WTC11 (cell line): ENCODE measurements at regions not wholly inside any gene's neighbourhood (a gene's known extent, or its start where the extent isn't known, plus 50 kb on each side); places are given as distances from the start of the nearest gene placed in this dataset.

Experiments used
- ATAC-seq: fragments of 200-7000 bp; cut with Tn5 transposase; 2 replicates; pipeline ENCODE4 v1.10.0; 2021; ENCODE audit warnings: mild to moderate bottlenecking, moderate library complexity
- CTCF ChIA-PET: fragments of 300-600 bp; sonication (Branson Sonifier 250); formaldehyde crosslinking; loops from one replicate; lab custom pipeline; 2021; ENCODE audit warnings: antibody characterized with exemption; lab: Charles Lee
- POLR2A ChIA-PET: fragments of 350-600 bp; sonication (Branson Sonifier 250); formaldehyde crosslinking; loops from one replicate; lab custom pipeline; 2021; ENCODE audit warnings: antibody characterized with exemption; lab: Charles Lee
- DNase-seq: peaks from one replicate; pipeline ENCODE4 v3.0.0; 2021; ENCODE audit warnings: low spot score
- H3K27ac Mint-ChIP-seq: 2 replicates; pipeline ENCODE4 v1.8.0; 2021; ENCODE audit warnings: mixed read lengths
- H3K27me3 Mint-ChIP-seq: 2 replicates; pipeline ENCODE4 v1.8.0; 2021; ENCODE audit warnings: low read depth, mild to moderate bottlenecking, moderate library complexity, mixed read lengths
- H3K36me3 Mint-ChIP-seq: 2 replicates; pipeline ENCODE4 v1.8.0; 2021; ENCODE audit warnings: mixed read lengths
- H3K4me1 Mint-ChIP-seq: 2 replicates; pipeline ENCODE4 v1.8.0; 2022; ENCODE audit warnings: mixed read lengths
- H3K4me3 Mint-ChIP-seq: 2 replicates; pipeline ENCODE4 v1.8.0; 2021; ENCODE audit warnings: mild to moderate bottlenecking, moderate library complexity, mixed read lengths
- H3K9me3 Mint-ChIP-seq: 2 replicates; pipeline ENCODE4 v1.8.0; 2021; ENCODE audit warnings: mixed read lengths
- ATF1 ChIP-seq: sonication (generic); formaldehyde crosslinking; IDR thresholded peaks from 2 replicates; pipeline ENCODE4 v1.8.1; 2023; ENCODE audit warnings: mild to moderate bottlenecking, moderate library complexity, missing genetic modification reagents
- ERG ChIP-seq: fragments of 250-450 bp; sonication (Bioruptor Pico); IDR thresholded peaks from 2 replicates; pipeline ENCODE4 v1.8.0; 2021; ENCODE audit warnings: mild to moderate bottlenecking
- GTF2I ChIP-seq: fragments of 250-450 bp; sonication (Bioruptor Pico); conservative IDR thresholded peaks from 2 replicates; pipeline ENCODE4 v1.4.0; 2021; ENCODE audit warnings: mild to moderate bottlenecking
- HMGA2 ChIP-seq: fragments of 250-450 bp; sonication (Bioruptor Pico); IDR thresholded peaks from 2 replicates; pipeline ENCODE4 v1.4.0; 2021; ENCODE audit warnings: mild to moderate bottlenecking, moderate library complexity
- JAZF1 ChIP-seq: fragments of 250-450 bp; sonication (Bioruptor Pico); IDR thresholded peaks from 2 replicates; pipeline ENCODE4 v1.9.0; 2021; ENCODE audit warnings: moderate library complexity, mild to moderate bottlenecking, inconsistent platforms
- JUN ChIP-seq: sonication (generic); formaldehyde crosslinking; IDR thresholded peaks from 2 replicates; pipeline ENCODE4 v1.8.0; 2023; ENCODE audit warnings: mild to moderate bottlenecking, missing genetic modification reagents
- KAT7 ChIP-seq: sonication (generic); formaldehyde crosslinking; IDR thresholded peaks from 2 replicates; pipeline ENCODE4 v1.8.1; 2023; ENCODE audit warnings: missing genetic modification reagents, mild to moderate bottlenecking, borderline replicate concordance
- MLX ChIP-seq: sonication (generic); formaldehyde crosslinking; IDR thresholded peaks from 2 replicates; pipeline ENCODE4 v1.8.1; 2023; ENCODE audit warnings: mild to moderate bottlenecking, missing genetic modification reagents, moderate library complexity
- RELA ChIP-seq: sonication (generic); formaldehyde crosslinking; IDR thresholded peaks from 2 replicates; pipeline ENCODE4 v1.8.1; 2022; ENCODE audit warnings: missing genetic modification reagents, mild to moderate bottlenecking, borderline replicate concordance
- SP1 ChIP-seq: sonication (generic); formaldehyde crosslinking; conservative IDR thresholded peaks from 2 replicates; pipeline ENCODE4 v1.8.1; 2022; ENCODE audit warnings: missing genetic modification reagents
- STAT6 ChIP-seq: sonication (generic); formaldehyde crosslinking; conservative IDR thresholded peaks from 2 replicates; pipeline ENCODE4 v1.8.1; 2023; ENCODE audit warnings: mild to moderate bottlenecking, low read depth, missing genetic modification reagents, moderate library complexity
- TEAD1 ChIP-seq: sonication (generic); formaldehyde crosslinking; IDR thresholded peaks from 2 replicates; pipeline ENCODE4 v1.8.0; 2022; ENCODE audit warnings: mild to moderate bottlenecking, missing genetic modification reagents
- USF1 ChIP-seq: sonication (generic); formaldehyde crosslinking; IDR thresholded peaks from 2 replicates; pipeline ENCODE4 v1.8.0; 2022; ENCODE audit warnings: mild to moderate bottlenecking, missing genetic modification reagents
- ZNF121 ChIP-seq: sonication (generic); formaldehyde crosslinking; IDR thresholded peaks from 2 replicates; pipeline ENCODE4 v1.8.0; 2023; ENCODE audit warnings: missing genetic modification reagents
- ZNF416 ChIP-seq: fragments of 250-450 bp; sonication (Bioruptor Pico); IDR thresholded peaks from 2 replicates; pipeline ENCODE4 v1.9.0; 2021; ENCODE audit warnings: mild to moderate bottlenecking, inconsistent platforms
- ZNF671 ChIP-seq: fragments of 250-450 bp; sonication (Bioruptor Pico); IDR thresholded peaks from 2 replicates; pipeline ENCODE4 v1.8.0; 2021; ENCODE audit warnings: mild to moderate bottlenecking
- TF ChIP-seq, protein P1 (sequence below): sonication (generic); formaldehyde crosslinking; conservative IDR thresholded peaks from 2 replicates; pipeline ENCODE4 v1.8.1; 2022; ENCODE audit warnings: mild to moderate bottlenecking, missing genetic modification reagents
- TF ChIP-seq, protein P2 (sequence below): sonication (generic); formaldehyde crosslinking; IDR thresholded peaks from 2 replicates; pipeline ENCODE4 v1.8.1; 2022; ENCODE audit warnings: mild to moderate bottlenecking, moderate library complexity, missing genetic modification reagents
- TF ChIP-seq, protein P3 (sequence below): sonication (generic); formaldehyde crosslinking; IDR thresholded peaks from 2 replicates; pipeline ENCODE4 v1.8.1; 2023; ENCODE audit warnings: mild to moderate bottlenecking, missing genetic modification reagents, moderate library complexity

DNA sequence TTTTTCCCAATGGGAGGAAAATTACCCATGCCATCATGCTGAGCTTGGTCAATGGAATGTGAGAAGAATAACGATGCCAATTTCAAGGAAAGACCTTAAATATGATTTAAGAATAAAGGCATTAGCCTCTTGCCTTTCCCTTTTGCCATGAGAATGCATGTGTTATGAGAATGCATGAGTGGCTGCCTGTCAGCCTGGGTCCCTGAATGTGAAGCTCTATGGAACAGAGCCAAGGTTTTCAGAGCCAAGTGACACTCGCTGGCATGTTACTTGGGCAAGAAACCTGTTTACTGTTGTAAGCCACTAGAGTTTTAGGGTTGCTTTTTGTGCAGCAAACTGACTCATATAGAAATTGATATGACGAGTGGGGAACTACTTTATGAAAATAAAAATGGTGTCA lies 75.7 kb downstream of the JRKL start (continued):
- TF ChIP-seq RELA (CRISPR knock-in tag) = no peak

- Mint-ChIP-seq H3K27ac (no peak overlapping the region), H3K27me3 (peaks cover 2% of the 10 kb centered on the region; the same call in 1 of the 2 replicates), H3K4me3 (no peak overlapping the region), H3K9me3 (no peaks in the 10 kb centered on the region; the same call in 1 of the 2 replicates)
- POLR2A ChIA-PET = interaction anchor here (0.5 kb wide), 1 partner anchor 655 kb away, joined by 3 read pairs; no protein-coding TSS in a partner anchor
- no peak for DNase-seq
- TF ChIP-seq STAT6 (CRISPR knock-in tag) (no peak), ATF1 (CRISPR knock-in tag) (no peak), ZNF671 (CRISPR knock-in tag) (no peak), ERG (CRISPR knock-in tag) (no peak), ZNF121 (CRISPR knock-in tag) (no peak), JUN (CRISPR knock-in tag) (no peak), HMGA2 (no peak), MLX (CRISPR knock-in tag) (no peak)
- TF ChIP-seq, all 79 proteins: peak for 0
- CTCF ChIA-PET = interaction anchor here (1.9 to 4.4 kb wide), 2 partner anchors 56 to 674 kb away, joined by 6 to 102 read pairs; no protein-coding TSS in a partner anchor
- ATAC-seq = no peak
- H3K4me1 Mint-ChIP-seq = peaks cover 26% of the 10 kb centered on the region
- H3K36me3 Mint-ChIP-seq = no peaks in the 10 kb centered on the region
Observed at GRCh38 chr11:96466607-96467006, 76.8 kb downstream of the JRKL start.

- Mint-ChIP-seq H3K4me3 (no peak overlapping the region), H3K27me3 (peaks cover 2% of the 10 kb centered on the region; the same call in 1 of the 2 replicates)
- no peak for DNase-seq
- POLR2A ChIA-PET = no interaction called here
- no peak for TF ChIP-seq JAZF1
- no peak for TF ChIP-seq GTF2I (CRISPR knock-in tag)
- TF ChIP-seq STAT6 (CRISPR knock-in tag) = no peak
- TF ChIP-seq USF1 = no peak
- TF ChIP-seq SP1 (CRISPR knock-in tag) = no peak
- TF ChIP-seq ERG (CRISPR knock-in tag) = no peak
- TF ChIP-seq KAT7 (CRISPR knock-in tag) = no peak
- no peak for TF ChIP-seq ZNF416 (CRISPR knock-in tag)
- no peak for TF ChIP-seq MLX (CRISPR knock-in tag)
- TF ChIP-seq TEAD1 (CRISPR knock-in tag) = no peak
- TF ChIP-seq, protein P1, sequence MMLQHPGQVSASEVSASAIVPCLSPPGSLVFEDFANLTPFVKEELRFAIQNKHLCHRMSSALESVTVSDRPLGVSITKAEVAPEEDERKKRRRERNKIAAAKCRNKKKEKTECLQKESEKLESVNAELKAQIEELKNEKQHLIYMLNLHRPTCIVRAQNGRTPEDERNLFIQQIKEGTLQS (CRISPR knock-in tag) = no peak
- TF ChIP-seq, protein P2, sequence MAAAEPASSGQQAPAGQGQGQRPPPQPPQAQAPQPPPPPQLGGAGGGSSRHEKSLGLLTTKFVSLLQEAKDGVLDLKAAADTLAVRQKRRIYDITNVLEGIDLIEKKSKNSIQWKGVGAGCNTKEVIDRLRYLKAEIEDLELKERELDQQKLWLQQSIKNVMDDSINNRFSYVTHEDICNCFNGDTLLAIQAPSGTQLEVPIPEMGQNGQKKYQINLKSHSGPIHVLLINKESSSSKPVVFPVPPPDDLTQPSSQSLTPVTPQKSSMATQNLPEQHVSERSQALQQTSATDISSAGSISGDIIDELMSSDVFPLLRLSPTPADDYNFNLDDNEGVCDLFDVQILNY (CRISPR knock-in tag) = no peak
- TF ChIP-seq, protein P3, sequence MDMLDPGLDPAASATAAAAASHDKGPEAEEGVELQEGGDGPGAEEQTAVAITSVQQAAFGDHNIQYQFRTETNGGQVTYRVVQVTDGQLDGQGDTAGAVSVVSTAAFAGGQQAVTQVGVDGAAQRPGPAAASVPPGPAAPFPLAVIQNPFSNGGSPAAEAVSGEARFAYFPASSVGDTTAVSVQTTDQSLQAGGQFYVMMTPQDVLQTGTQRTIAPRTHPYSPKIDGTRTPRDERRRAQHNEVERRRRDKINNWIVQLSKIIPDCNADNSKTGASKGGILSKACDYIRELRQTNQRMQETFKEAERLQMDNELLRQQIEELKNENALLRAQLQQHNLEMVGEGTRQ (CRISPR knock-in tag) = no peak
- no peak for TF ChIP-seq RELA (CRISPR knock-in tag)
- TF ChIP-seq, all 79 proteins: peak for 0
- H3K9me3 Mint-ChIP-seq = peaks cover 21% of the 10 kb centered on the region
- ATAC-seq = no peak
- H3K36me3 Mint-ChIP-seq = peaks cover 4% of the 10 kb centered on the region; the same call in 1 of the 2 replicates
- no peak overlapping the region for H3K27ac Mint-ChIP-seq
- CTCF ChIA-PET = no interaction called here
- H3K4me1 Mint-ChIP-seq = peaks cover 8% of the 10 kb centered on the region
Observed at GRCh38 chr11:96469776-96470175, 80.0 kb downstream of the JRKL start.
